Lung (tissue), 11 donors: ENCODE measurements at regions not wholly inside any gene's neighbourhood (a gene's known extent, or its start where the extent isn't known, plus 50 kb on each side); places are given as distances from the start of the nearest gene placed in this dataset.
"Not testable (repeated sequence)": the region's sequence is repeated elsewhere in the genome, so short reads cannot be mapped to it uniquely, and the experiment has no call there.

Experiments used
- ATAC-seq: fragments of 200-7000 bp; cut with Tn5 transposase; one replicate; pipeline ENCODE4 v1.9.1; 2020; ENCODE audit warnings: moderate number of reproducible peaks; ENCODE audit not compliant: insufficient read depth, low FRiP score
- DNase-seq, 3 donors: peaks; one replicate each; pipeline ENCODE4 v3.0.0-alpha.2; 2013 to 2017
- H3K27ac ChIP-seq, 2 donors: one replicate each; pipeline ENCODE4 v1.5.1; 2013; ENCODE audit warnings: mild to moderate bottlenecking in 2 of 2, moderate library complexity in 2 of 2, control low read depth in 1 of 2, inconsistent platforms in 1 of 2, low read depth in 1 of 2, low read length in 1 of 2
- H3K27me3 ChIP-seq, 3 donors: one replicate each; pipeline ENCODE4 v1.5.1; 2013; ENCODE audit warnings: low read length in 2 of 3; ENCODE audit not compliant: control insufficient read depth in 3 of 3, insufficient read depth in 3 of 3
- H3K36me3 ChIP-seq, 4 donors: one replicate each; pipeline ENCODE4 v1.5.1; 2013; ENCODE audit warnings: low read length in 4 of 4, mild to moderate bottlenecking in 1 of 4, moderate library complexity in 1 of 4; ENCODE audit not compliant: control insufficient read depth in 4 of 4, insufficient read depth in 4 of 4
- H3K4me1 ChIP-seq, 5 donors: one replicate each; pipeline ENCODE4 v1.5.1; 2013; ENCODE audit warnings: low read length in 5 of 5, mild to moderate bottlenecking in 2 of 5, moderate library complexity in 1 of 5; ENCODE audit not compliant: control insufficient read depth in 5 of 5, insufficient read depth in 5 of 5
- H3K4me3 ChIP-seq: one replicate; pipeline ENCODE4 v1.5.1; 2013; ENCODE audit warnings: mild to moderate bottlenecking, control low read depth, moderate library complexity
- H3K9ac ChIP-seq, 2 donors: one replicate each; pipeline ENCODE4 v1.5.1; 2013; ENCODE audit warnings: low read length in 2 of 2, control low read depth in 1 of 2; ENCODE audit not compliant: insufficient read depth in 1 of 2
- H3K9me3 ChIP-seq, 4 donors: one replicate each; pipeline ENCODE4 v1.5.1; 2013; ENCODE audit warnings: low read length in 3 of 4, mild to moderate bottlenecking in 1 of 4, moderate library complexity in 1 of 4; ENCODE audit not compliant: control insufficient read depth in 4 of 4, insufficient read depth in 3 of 4
- WGBS, 2 donors: extraction: QIAGEN DNeasy Blood & Tissue Kit; methylation state at CpG; one replicate each; pipeline ENCODE4 v1.1.7; 2013; 5-methylcytosine and 5-hydroxymethylcytosine counted together
- TF ChIP-seq, protein P1 (sequence below): IDR thresholded peaks from 2 replicates; pipeline ENCODE4 v1.5.1; 2012; ENCODE audit warnings: mild to moderate bottlenecking; ENCODE audit errors: control extremely low read depth, extremely low read depth
- donor health status: control.
- donor health status: control.
- donor health status: Bipolar disorder and iron deficiency.
- donor health status: healthy.
- donor health status: DM: yes; HTN: yes; CAD: no.

- peak in 2 of 3 donors; percentile 10 to 13 for DNase-seq
- 82 to 87% methylated on average over 16 of the region's 16 CpGs for WGBS, 2 donors
These were observed 429.0 kb downstream of the PREX1 start for GRCh38 chr20:48398506-48399449.

DNA sequence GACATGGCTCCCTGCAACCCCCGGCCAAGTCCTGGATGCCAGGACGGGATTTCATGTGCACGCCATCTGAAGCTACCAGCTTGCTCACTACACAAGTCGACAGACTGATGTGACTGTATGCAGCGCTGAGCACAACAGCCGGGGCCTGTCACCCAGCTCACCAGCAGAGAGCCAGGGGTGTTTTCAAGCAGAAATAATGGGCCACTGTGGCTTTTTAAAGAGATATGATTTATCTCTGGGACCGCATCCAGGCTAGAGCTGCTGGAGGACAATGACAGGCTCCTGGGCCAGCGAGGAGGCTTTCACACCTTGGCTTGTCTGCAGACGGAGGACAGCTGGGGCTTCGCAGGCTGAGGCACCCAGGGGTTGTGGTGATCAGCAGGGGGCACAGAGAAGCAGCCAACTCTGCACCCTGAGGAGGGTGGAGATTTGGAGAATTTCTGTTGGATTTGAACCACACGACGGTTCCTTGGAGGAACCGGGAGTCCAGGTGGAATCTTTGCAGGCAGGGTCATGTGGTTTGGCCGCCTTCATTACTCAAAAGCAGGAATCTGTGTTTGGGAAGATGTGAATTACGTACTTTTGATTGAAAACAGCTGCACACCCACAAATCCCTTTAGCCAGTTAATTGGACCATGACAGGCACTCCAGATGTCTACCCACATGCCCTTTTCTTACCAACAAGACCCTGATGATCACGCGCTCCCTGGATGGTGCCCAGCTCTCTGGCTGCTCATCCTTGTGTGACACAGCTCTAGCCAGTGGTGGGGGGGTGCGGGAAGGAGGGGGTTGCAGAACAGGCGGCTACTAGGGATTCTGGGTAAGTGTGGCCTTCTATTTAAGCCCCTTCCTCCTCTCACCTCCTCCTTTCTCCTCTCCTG is 430.6 kb downstream of the PREX1 start:
- not testable (repeated sequence) for H3K36me3 ChIP-seq, H3K4me3 ChIP-seq, H3K9me3 ChIP-seq, H3K9ac ChIP-seq, H3K27ac ChIP-seq
- H3K4me1 ChIP-seq: peaks cover 0 to 27% (median 7%) of the 10 kb centered on the region in 5 donors
- ATAC-seq (peak; percentile 36), DNase-seq (peak; percentile 87 to 92 (median 90))
- WGBS, 2 donors: 74 to 83% methylated on average over 19 of the region's 19 CpGs
- peaks cover 0 to 32% (median 30%) of the 10 kb centered on the region in 3 donors for H3K27me3 ChIP-seq

More at GRCh38 chr20:48398506-48399449, 429.0 kb downstream of the PREX1 start:
- no peak for ATAC-seq
- H3K27ac ChIP-seq: no peak overlapping the region
- H3K9ac ChIP-seq: no peak overlapping the region
- TF ChIP-seq, protein P1, sequence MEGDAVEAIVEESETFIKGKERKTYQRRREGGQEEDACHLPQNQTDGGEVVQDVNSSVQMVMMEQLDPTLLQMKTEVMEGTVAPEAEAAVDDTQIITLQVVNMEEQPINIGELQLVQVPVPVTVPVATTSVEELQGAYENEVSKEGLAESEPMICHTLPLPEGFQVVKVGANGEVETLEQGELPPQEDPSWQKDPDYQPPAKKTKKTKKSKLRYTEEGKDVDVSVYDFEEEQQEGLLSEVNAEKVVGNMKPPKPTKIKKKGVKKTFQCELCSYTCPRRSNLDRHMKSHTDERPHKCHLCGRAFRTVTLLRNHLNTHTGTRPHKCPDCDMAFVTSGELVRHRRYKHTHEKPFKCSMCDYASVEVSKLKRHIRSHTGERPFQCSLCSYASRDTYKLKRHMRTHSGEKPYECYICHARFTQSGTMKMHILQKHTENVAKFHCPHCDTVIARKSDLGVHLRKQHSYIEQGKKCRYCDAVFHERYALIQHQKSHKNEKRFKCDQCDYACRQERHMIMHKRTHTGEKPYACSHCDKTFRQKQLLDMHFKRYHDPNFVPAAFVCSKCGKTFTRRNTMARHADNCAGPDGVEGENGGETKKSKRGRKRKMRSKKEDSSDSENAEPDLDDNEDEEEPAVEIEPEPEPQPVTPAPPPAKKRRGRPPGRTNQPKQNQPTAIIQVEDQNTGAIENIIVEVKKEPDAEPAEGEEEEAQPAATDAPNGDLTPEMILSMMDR: no peak
- no peak overlapping the region for H3K4me3 ChIP-seq
- H3K4me1 ChIP-seq: peaks cover 0 to 27% (median 7%) of the 10 kb centered on the region in 5 donors
- peaks cover 0 to 32% (median 29%) of the 10 kb centered on the region in 3 donors for H3K27me3 ChIP-seq
- no peaks in the 10 kb centered on the region for H3K9me3 ChIP-seq
- H3K36me3 ChIP-seq: no peaks in the 10 kb centered on the region

DNA sequence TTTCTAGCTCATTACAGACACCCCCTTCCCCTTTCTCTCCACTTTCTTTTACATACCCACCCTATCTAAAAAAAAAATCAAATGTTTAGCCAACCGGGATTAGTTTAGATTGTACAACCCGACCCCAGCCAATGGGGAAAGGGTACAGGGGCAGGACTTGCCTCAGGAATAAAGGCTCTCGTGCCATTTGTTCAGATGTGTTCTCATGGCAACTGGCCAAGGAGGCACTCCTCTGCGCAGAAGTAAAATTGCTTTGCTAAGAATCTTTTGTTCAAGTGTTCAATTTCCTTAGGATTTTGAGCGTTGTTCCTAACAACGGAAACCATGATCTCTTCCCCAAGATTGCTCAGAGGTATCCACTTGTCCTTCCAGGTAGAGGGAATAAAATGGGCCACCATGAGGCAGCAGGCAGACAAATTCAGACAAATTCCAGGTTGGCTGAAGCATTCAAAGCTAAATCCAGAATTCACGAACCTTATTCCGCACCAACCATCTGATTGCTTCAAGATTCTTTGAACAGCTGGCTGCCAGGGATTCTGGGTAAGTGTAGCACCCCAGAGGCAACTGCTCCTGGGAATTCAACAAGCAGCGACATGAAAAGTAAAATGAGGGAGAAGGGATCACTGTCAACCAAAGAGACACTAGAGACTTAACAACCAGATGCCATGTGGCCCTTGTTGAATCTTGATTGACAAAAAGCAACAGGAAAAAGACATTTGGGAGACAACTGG is 431.8 kb downstream of the PREX1 start:
- TF ChIP-seq, protein P1: no peak
- Histone ChIP-seq H3K4me3 (no peak overlapping the region), H3K27ac (no peak overlapping the region), H3K4me1 (peaks cover 0 to 27% (median 7%) of the 10 kb centered on the region in 5 donors), H3K36me3 (no peaks in the 10 kb centered on the region), H3K27me3 (peaks cover 0 to 24% (median 23%) of the 10 kb centered on the region in 3 donors), H3K9me3 (peaks cover 0 to 6% (median 2%) of the 10 kb centered on the region in 4 donors), H3K9ac (no peak overlapping the region)
- peak in 1 of 3 donors; percentile 8 for DNase-seq
- WGBS, 2 donors: 62 to 72% methylated on average over 9 of the region's 9 CpGs
- ATAC-seq: no peak
